ELF-1 (cell line): ENCODE measurements at regions not wholly inside any gene's neighbourhood (a gene's known extent, or its start where the extent isn't known, plus 50 kb on each side); places are given as distances from the start of the nearest gene placed in this dataset.
"Not testable (repeated sequence)": the region's sequence is repeated elsewhere in the genome, so short reads cannot be mapped to it uniquely, and the experiment has no call there.

Source experiments
- DNase-seq: peaks from one replicate; pipeline ENCODE4 v3.0.0-alpha.2; 2016; ENCODE audit warnings: low read depth, low spot score

DNA sequence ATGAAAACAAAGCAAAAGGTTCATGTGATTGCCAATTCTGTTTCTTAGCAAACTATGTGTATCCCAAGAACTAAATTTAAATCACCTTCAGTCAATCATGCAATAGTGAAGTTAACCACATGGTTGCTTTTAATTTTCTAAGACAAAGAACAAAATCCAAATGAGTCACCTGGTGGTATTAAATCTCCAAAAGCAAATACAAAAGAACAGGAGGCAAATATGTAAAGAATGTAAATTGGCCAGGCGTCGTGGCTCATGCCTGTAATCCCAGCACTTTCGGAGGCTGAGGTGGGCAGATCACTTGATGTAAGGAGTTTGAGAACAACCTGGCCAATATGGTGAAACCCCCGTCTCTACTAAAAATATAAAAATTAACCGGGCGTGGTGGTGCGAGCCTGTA is 54.2 kb upstream of the PIK3R4 start:
- DNase-seq = peak; percentile 25

GRCh38 chr3:130801473-130801872 is 54.8 kb upstream of the PIK3R4 start:
- no peak for DNase-seq

- DNase-seq = no peak
Observed at GRCh38 chr3:130811557-130811956, 64.9 kb upstream of the PIK3R4 start.

- DNase-seq = no peak
Observed at GRCh38 chr3:130814691-130815472, 68.3 kb upstream of the PIK3R4 start.

DNA sequence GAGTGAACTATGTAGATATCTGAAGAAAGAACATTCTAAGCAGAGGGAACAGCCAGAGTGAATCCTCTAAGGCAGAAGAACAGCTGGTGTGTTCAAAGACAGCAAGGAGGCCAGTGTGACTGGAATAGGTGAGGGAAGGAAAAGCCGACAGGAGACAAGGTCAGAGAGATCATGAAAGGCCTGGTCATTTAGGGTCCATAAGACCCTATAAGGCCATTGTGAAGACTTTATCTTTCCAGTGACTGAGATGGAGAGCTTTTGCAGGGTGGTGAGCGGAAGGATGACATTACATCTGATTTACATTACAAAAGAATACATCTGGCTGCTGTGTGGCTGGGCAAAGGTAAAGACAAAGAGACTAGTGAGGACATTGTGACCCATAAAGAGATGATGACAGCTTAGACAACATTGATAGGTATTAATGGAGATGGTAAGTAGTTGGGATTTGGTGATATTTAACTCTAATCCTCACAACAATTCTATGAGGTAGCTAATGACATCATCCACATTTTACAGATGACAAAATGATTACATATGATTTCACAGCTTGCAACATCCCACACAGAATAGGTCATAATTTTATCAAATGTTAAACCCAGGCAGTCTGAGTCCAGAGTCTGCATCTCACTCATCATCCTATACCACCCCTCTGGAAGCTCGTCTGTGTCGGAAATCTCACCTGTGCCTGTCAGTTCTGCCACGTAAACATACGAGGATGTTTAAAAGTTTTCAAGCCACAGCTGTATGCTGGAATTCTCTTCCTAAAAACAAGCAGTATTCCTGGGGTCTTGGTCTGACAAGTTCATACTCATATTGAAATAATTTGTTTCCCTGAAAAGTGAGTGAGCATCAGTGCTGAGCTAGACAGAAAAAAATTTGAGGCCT is 70.2 kb upstream of the PIK3R4 start:
- DNase-seq = no peak

- DNase-seq = not testable (repeated sequence)
Observed at GRCh38 chr3:130818066-130818465, 71.4 kb upstream of the PIK3R4 start.

- no peak for DNase-seq
Observed at GRCh38 chr3:130820976-130821375, 72.9 kb upstream of the ATP2C1 start.

- no peak for DNase-seq
Observed at GRCh38 chr3:130821806-130822205, 72.1 kb upstream of the ATP2C1 start.

- no peak for DNase-seq
Observed at GRCh38 chr3:130823241-130823884, 70.5 kb upstream of the ATP2C1 start.

DNA sequence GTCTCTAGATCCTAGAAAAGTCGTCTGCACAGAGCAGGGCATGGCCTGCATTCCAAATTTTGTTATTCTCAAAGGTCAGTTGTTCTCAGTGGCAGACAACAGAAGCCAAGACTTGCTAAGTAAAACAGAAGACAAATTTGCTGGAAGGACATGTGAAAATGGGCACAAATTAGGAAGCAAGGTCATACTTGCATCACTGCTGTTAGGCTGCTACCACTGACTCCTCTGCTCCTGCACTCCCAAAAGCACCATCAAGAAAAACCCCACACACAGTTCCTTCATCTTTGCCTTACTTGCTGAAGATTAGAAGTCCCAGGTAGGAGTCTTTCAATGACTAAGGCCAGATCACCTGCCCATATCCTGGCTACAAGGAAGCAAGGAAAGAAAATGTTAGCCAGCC is 69.9 kb upstream of the ATP2C1 start:
- DNase-seq = no peak

- no peak for DNase-seq
Observed at GRCh38 chr3:130825762-130826299, 68.1 kb upstream of the ATP2C1 start.

GRCh38 chr3:130826516-130827182 is 67.2 kb upstream of the ATP2C1 start:
- no peak for DNase-seq

DNA sequence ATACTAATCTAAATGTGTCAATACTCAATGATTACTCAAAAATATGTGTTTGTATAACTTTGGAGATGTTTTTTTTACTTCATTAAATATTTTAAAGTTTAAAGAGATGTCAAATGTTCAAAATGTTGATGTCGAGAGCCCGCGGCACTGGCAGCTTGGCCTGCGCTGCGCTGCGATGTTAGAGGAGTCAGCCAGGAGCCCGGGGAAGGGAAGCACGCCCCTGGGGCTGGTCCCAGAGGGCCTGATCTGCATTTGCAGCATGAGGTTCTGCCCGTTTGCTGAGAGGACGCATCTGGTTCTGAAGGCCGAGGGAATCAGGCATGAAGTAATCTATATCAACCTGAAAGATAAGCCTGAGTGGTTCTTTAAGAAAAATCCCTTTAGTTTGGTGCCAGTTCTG is 66.4 kb upstream of the ATP2C1 start:
- DNase-seq = no peak

- peak; percentile 24 for DNase-seq
Observed at GRCh38 chr3:130828948-130829947, 64.6 kb upstream of the ATP2C1 start.

DNA sequence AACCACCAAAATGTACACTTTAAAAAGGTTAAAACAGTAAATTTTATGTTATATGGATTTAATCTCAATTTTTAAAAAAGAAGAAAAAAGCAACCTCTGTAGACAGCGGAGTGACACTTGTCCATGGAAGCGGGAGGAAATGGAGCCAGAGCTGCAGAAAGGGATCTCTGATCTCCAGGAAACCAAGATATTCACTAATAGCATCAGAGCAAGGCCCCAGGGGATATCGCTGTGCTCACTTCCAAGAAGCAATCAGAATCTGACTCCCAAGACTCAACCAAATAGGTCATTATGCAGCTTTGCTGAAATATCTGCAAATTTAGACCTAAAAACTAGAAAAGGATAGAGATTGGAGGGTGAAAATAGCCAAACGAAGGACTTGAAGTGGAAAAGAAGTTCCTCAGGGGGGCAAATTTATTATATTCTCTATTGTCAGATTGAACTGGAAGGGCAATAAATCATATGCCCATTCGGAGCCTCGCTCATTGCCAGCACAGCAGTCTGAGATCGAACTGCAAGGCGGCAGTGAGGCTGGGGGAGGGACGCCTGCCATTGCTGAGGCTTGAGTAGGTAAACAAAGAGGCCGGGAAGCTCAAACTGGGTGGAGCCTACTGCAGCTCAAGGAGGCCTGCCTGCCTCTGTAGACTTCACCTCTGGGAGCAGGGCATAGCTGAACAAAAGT is 62.0 kb upstream of the ATP2C1 start:
- DNase-seq = no peak

GRCh38 chr3:130832401-130832746 is 61.5 kb upstream of the ATP2C1 start:
- DNase-seq = not testable (repeated sequence)

GRCh38 chr3:130834476-130834875 is 59.4 kb upstream of the ATP2C1 start:
- DNase-seq = no peak

- DNase-seq = no peak
Observed at GRCh38 chr3:130835483-130835882, 58.4 kb upstream of the ATP2C1 start.

GRCh38 chr3:130838898-130839600 is 54.8 kb upstream of the ATP2C1 start:
- no peak for DNase-seq
